ENCODE measurements at regions not wholly inside any gene's neighbourhood (a gene's known extent, or its start where the extent isn't known, plus 50 kb on each side); places are given as distances from the start of the nearest gene placed in this dataset.

GRCh38 chr14:49199159-49199558, 387.0 kb downstream of the RPS29 start:
- no peak for DNase-seq
- peaks cover 9% of the 10 kb centered on the region for H3K4me1 Mint-ChIP-seq
- no peak overlapping the region for H3K4me3 Mint-ChIP-seq
- H3K36me3 Mint-ChIP-seq (ENCODE audit: low read depth) = no peaks in the 10 kb centered on the region
- no peak overlapping the region for H3K27ac Mint-ChIP-seq
- ChIA-PET CTCF (no interaction called here), POLR2A (no interaction called here)
- intact Hi-C loops (cut with micrococcal nuclease) = no loop called here
- H3K27me3 Mint-ChIP-seq = peaks cover 5% of the 10 kb centered on the region
- H3K9me3 Mint-ChIP-seq = no peaks in the 10 kb centered on the region
- no peak for ATAC-seq (ENCODE audit: low read depth)
- TF ChIP-seq CTCF (IDR thresholded peaks at IDR 0.05) = no peak

- Mint-ChIP-seq H3K36me3 (ENCODE audit: low read depth) (no peaks in the 10 kb centered on the region), H3K4me1 (peaks cover 23% of the 10 kb centered on the region), H3K4me3 (no peak overlapping the region), H3K27me3 (peaks cover 5% of the 10 kb centered on the region), H3K27ac (no peak overlapping the region), H3K9me3 (no peaks in the 10 kb centered on the region)
- ChIA-PET POLR2A (no interaction called here), CTCF (no interaction called here)
- no peak for TF ChIP-seq CTCF (IDR thresholded peaks at IDR 0.05)
- DNase-seq (no peak), ATAC-seq (ENCODE audit: low read depth) (no peak)
- intact Hi-C loops (cut with micrococcal nuclease) = no loop called here
Measured at GRCh38 chr14:49196327-49196726, 389.9 kb downstream of the RPS29 start.

GRCh38 chr14:49194067-49194466, 392.1 kb downstream of the RPS29 start:
- intact Hi-C loops (cut with micrococcal nuclease) = no loop called here
- Mint-ChIP-seq H3K27ac (peak overlapping the region; percentile 76), H3K4me3 (no peak overlapping the region), H3K9me3 (no peaks in the 10 kb centered on the region), H3K27me3 (peaks cover 4% of the 10 kb centered on the region), H3K36me3 (ENCODE audit: low read depth) (no peaks in the 10 kb centered on the region), H3K4me1 (peaks cover 23% of the 10 kb centered on the region)
- POLR2A ChIA-PET = no interaction called here
- CTCF ChIA-PET = no interaction called here
- TF ChIP-seq CTCF (IDR thresholded peaks at IDR 0.05) = no peak
- DNase-seq = no peak
- ATAC-seq (ENCODE audit: low read depth) = no peak

GRCh38 chr14:49193332-49194065, 392.7 kb downstream of the RPS29 start:
- Mint-ChIP-seq H3K36me3 (ENCODE audit: low read depth) (no peaks in the 10 kb centered on the region), H3K4me1 (peaks cover 23% of the 10 kb centered on the region), H3K27ac (peak overlapping the region; percentile 76), H3K4me3 (peak overlapping the region; percentile 8), H3K27me3 (peaks cover 7% of the 10 kb centered on the region), H3K9me3 (no peaks in the 10 kb centered on the region)
- CTCF ChIA-PET = no interaction called here
- no peak for DNase-seq
- peak; percentile 92 for ATAC-seq (ENCODE audit: low read depth)
- POLR2A ChIA-PET = no interaction called here
- TF ChIP-seq CTCF (IDR thresholded peaks at IDR 0.05) = no peak
- intact Hi-C loops (cut with micrococcal nuclease) = no loop called here

GRCh38 chr14:49191380-49191779, 394.8 kb downstream of the RPS29 start:
- POLR2A ChIA-PET = no interaction called here
- no peak overlapping the region for H3K27ac Mint-ChIP-seq
- H3K9me3 Mint-ChIP-seq = no peaks in the 10 kb centered on the region
- CTCF ChIA-PET = no interaction called here
- DNase-seq = no peak
- no peaks in the 10 kb centered on the region for H3K36me3 Mint-ChIP-seq (ENCODE audit: low read depth)
- H3K4me1 Mint-ChIP-seq = peaks cover 22% of the 10 kb centered on the region
- no peak overlapping the region for H3K4me3 Mint-ChIP-seq
- ATAC-seq (ENCODE audit: low read depth) = no peak
- no peak for TF ChIP-seq CTCF (IDR thresholded peaks at IDR 0.05)
- H3K27me3 Mint-ChIP-seq = peaks cover 5% of the 10 kb centered on the region
- intact Hi-C loops (cut with micrococcal nuclease) = no loop called here
